Common myeloid progenitor, CD34-positive (primary cell): ENCODE measurements at regions not wholly inside any gene's neighbourhood (a gene's known extent, or its start where the extent isn't known, plus 50 kb on each side); places are given as distances from the start of the nearest gene placed in this dataset.

Experiments used
- CTCF ChIA-PET: fragments of 350-600 bp; sonication (Branson Sonifier 250); formaldehyde crosslinking; loops from one replicate; lab custom pipeline; 2021; ENCODE audit warnings: antibody characterized with exemption; lab: Charles Lee
- POLR2A ChIA-PET: fragments of 350-600 bp; sonication (Branson Sonifier 250); formaldehyde crosslinking; loops from one replicate; lab custom pipeline; 2021; ENCODE audit warnings: antibody characterized with exemption; lab: Charles Lee
- DNase-seq, 3 donors: peaks; one replicate each; pipeline versions ENCODE4 v3.0.0 to v3.0.0-alpha.2; 2013
- H3K27ac ChIP-seq, 2 experiments: 1 replicate in 1 of 2; 2 replicates in 1 of 2; pipeline ENCODE4 v1.7.0; 2013; ENCODE audit warnings: inconsistent platforms in 2 of 2, low read length in 2 of 2, mild to moderate bottlenecking in 2 of 2, low read depth in 1 of 2, moderate library complexity in 1 of 2; ENCODE audit not compliant: severe bottlenecking in 2 of 2, insufficient read depth in 1 of 2, poor library complexity in 1 of 2
- H3K27me3 ChIP-seq, 5 experiments: replicated peaks in 2 of 5; 1 replicate in 3 of 5; 2 replicates in 2 of 5; pipeline versions ENCODE4 v1.6.1 to v1.7.0; 2013; ENCODE audit warnings: low read length in 4 of 5, mild to moderate bottlenecking in 2 of 5, moderate library complexity in 2 of 5, inconsistent platforms in 1 of 5; ENCODE audit not compliant: insufficient read depth in 5 of 5, control insufficient read depth in 4 of 5
- H3K36me3 ChIP-seq, 4 experiments: 1 replicate in 2 of 4; 2 replicates in 2 of 4; pipeline versions ENCODE4 v1.6.1 to v1.7.0; 2013; ENCODE audit warnings: low read length in 3 of 4, control low read depth in 1 of 4, mild to moderate bottlenecking in 1 of 4; ENCODE audit not compliant: control insufficient read depth in 4 of 4, insufficient read depth in 4 of 4
- H3K4me1 ChIP-seq, 4 experiments: 1 replicate in 3 of 4; 2 replicates in 1 of 4; pipeline versions ENCODE4 v1.6.1 to v1.7.1; 2013; ENCODE audit warnings: low read length in 3 of 4, mild to moderate bottlenecking in 3 of 4, control low read depth in 1 of 4, inconsistent platforms in 1 of 4, moderate library complexity in 1 of 4; ENCODE audit not compliant: control insufficient read depth in 4 of 4, insufficient read depth in 4 of 4; ENCODE audit errors: control extremely low read depth in 1 of 4
- H3K4me3 ChIP-seq, 7 experiments: 1 replicate in 4 of 7; 2 replicates in 3 of 7; pipeline versions ENCODE4 v1.5.1 to v1.7.0; 2013; ENCODE audit warnings: mild to moderate bottlenecking in 7 of 7, low read length in 6 of 7, moderate library complexity in 6 of 7, inconsistent platforms in 2 of 7, low read depth in 2 of 7, control low read depth in 1 of 7; ENCODE audit not compliant: insufficient read depth in 4 of 7, control insufficient read depth in 1 of 7; ENCODE audit errors: extremely low read depth in 1 of 7
- H3K9me3 ChIP-seq, 5 experiments: 1 replicate in 4 of 5; 2 replicates in 1 of 5; pipeline versions ENCODE4 v1.6.1 to v1.7.1; 2013; ENCODE audit warnings: low read length in 4 of 5, mild to moderate bottlenecking in 2 of 5, inconsistent platforms in 1 of 5, low read depth in 1 of 5, moderate library complexity in 1 of 5; ENCODE audit not compliant: control insufficient read depth in 4 of 5, insufficient read depth in 2 of 5; ENCODE audit errors: control extremely low read depth in 1 of 5
- WGBS: methylation state at CpG from one replicate; pipeline ENCODE4 v1.1.5; 2013; ENCODE audit not compliant: insufficient coverage; 5-methylcytosine and 5-hydroxymethylcytosine counted together

DNA sequence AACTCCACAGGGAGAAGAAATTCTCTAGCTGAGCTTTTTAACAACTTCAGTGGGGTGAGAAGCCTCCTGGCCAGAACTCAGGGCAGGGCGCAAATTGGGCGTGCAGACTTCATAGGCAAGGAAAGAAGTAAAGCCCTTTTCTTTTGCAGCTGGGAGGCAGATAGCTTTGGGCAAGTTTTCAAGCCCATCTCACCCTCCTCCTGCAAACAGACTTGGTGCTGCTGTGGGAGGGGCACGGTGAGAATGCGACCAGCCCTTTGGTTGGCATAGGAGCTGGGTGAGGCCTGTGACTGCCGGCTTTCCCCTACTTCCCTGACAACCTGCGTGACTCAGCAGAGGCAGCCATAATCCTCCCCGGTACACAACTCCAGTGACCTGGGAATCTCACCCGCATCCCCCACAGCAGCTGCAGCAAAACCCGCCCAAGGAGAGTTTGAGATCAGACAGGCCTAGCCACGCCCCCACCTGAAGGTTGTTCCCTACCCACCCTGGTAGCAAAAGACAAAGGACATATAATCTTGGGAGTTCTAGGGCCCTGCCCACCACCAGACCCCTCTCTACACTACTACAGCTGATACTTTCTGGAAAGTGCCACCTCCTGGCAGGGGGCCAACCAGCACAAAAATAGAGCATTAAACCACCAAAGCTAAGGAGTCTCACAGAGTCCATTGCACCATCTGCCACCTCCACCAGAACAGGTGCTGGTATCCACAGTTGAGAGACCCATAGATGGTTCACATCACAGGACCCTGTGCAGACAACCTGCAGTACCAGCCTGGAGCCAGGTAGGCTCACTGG, 195.5 kb upstream of the CCL2 start:
- DNase-seq: no peak
- no peaks in the 10 kb centered on the region for H3K4me1 ChIP-seq
- H3K9me3 ChIP-seq: peaks cover 0 to 6% (median 3%) of the 10 kb centered on the region in 5 experiments
- 100% methylated on average over 6 of the region's 10 CpGs for WGBS
- ChIA-PET POLR2A (no interaction called here), CTCF (no interaction called here)
- H3K27ac ChIP-seq: no peak overlapping the region
- no peaks in the 10 kb centered on the region for H3K36me3 ChIP-seq
- H3K4me3 ChIP-seq: no peak overlapping the region
- H3K27me3 ChIP-seq: peaks cover 0 to 4% (median 3%) of the 10 kb centered on the region in 5 experiments

DNA sequence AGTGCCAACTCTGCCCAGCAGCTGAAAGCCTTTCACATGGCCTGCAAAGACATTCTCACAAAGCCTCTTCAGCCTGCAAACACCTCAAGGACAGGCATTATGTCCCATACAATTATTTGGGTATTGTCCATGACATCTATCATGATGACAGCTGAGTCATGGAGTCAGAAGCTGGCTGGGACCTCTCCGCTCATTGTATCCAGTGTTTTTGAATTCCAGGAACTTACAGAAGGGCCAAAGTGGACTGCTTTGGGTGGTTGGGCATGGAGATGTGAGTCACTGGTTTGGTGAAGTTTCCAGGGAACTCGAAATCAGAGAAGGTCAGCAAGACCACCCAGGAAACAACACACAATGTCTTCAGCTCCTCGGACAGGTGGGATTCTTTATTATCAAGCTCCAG, 188.6 kb upstream of the CCL2 start:
- CTCF ChIA-PET: no interaction called here
- WGBS: 91% methylated on average over 3 of the region's 3 CpGs
- Histone ChIP-seq H3K27ac (no peak overlapping the region), H3K4me3 (no peak overlapping the region), H3K4me1 (no peaks in the 10 kb centered on the region), H3K27me3 (peaks cover 0 to 1% (median 0%) of the 10 kb centered on the region in 5 experiments), H3K9me3 (no peaks in the 10 kb centered on the region), H3K36me3 (no peaks in the 10 kb centered on the region)
- DNase-seq: no peak
- POLR2A ChIA-PET: no interaction called here

DNA sequence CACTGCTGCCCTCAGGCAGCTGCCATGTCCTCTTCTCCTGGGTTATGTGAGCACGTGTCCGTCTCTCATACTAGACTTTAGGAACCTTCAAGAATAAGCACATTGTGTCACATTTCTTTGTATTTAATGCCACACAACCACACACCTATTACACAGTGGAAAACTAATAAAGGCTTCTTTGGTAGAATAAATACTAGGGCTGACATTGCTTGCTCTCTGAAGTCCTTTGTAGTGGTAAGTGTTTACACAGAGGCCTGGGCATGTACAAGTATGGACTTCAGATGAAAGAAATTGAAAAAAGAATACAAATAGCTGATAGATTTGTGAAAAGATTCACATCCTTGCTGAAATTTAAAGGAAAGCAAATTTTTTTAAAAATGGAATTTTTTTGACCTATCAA, 188.1 kb upstream of the CCL2 start:
- no peak overlapping the region for H3K27ac ChIP-seq
- CTCF ChIA-PET: no interaction called here
- no peak overlapping the region for H3K4me3 ChIP-seq
- POLR2A ChIA-PET: interaction anchor here (0.8 kb wide), 1 partner anchor 15 kb away, joined by 3 read pairs; no protein-coding TSS in a partner anchor
- peaks cover 0 to 1% (median 0%) of the 10 kb centered on the region in 5 experiments for H3K27me3 ChIP-seq
- H3K36me3 ChIP-seq: no peaks in the 10 kb centered on the region
- peaks cover 0 to 3% (median 0%) of the 10 kb centered on the region in 5 experiments for H3K9me3 ChIP-seq
- no peak for DNase-seq
- WGBS: no CpG with 5 or more reads among the region's 2 CpGs
- H3K4me1 ChIP-seq: no peaks in the 10 kb centered on the region

GRCh38 chr17:34068571-34068970, 186.5 kb upstream of the CCL2 start:
- CTCF ChIA-PET: interaction anchor here (1.5 kb wide), 1 partner anchor 76 kb away, joined by 3 read pairs; no protein-coding TSS in a partner anchor
- H3K4me3 ChIP-seq: no peak overlapping the region
- POLR2A ChIA-PET: no interaction called here
- no peak overlapping the region for H3K27ac ChIP-seq
- no peaks in the 10 kb centered on the region for H3K4me1 ChIP-seq
- DNase-seq: no peak
- WGBS: no CpG with 5 or more reads among the region's 1 CpG
- H3K9me3 ChIP-seq: peaks cover 0 to 5% (median 0%) of the 10 kb centered on the region in 5 experiments
- peaks cover 0 to 1% (median 0%) of the 10 kb centered on the region in 5 experiments for H3K27me3 ChIP-seq
- no peaks in the 10 kb centered on the region for H3K36me3 ChIP-seq

DNA sequence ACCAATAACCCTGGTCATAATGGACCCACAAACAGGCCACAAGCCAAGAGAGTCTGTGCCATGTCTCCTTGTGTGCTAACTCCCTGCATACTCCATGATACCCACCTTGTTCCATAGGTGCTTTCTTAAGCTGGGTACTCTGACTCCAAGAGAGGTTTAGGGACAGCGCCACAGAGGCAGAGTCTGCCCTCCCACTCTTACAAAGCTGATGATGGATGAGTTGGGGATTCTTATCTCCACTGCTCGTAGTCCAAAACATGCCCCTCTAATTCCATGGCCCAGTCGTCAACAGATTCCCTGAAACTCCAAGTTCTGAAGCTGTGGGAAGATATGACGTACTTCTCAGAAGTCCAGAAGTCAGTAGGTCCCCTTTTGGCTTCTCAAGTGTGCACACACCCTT, 184.4 kb upstream of the CCL2 start:
- H3K4me1 ChIP-seq: no peaks in the 10 kb centered on the region
- CTCF ChIA-PET: no interaction called here
- no peaks in the 10 kb centered on the region for H3K36me3 ChIP-seq
- H3K9me3 ChIP-seq: peaks cover 0 to 5% (median 0%) of the 10 kb centered on the region in 5 experiments
- POLR2A ChIA-PET: no interaction called here
- no peak for DNase-seq
- no peak overlapping the region for H3K4me3 ChIP-seq
- WGBS: 97% methylated on average over 4 of the region's 4 CpGs
- H3K27ac ChIP-seq: no peak overlapping the region
- peaks cover 0 to 1% (median 0%) of the 10 kb centered on the region in 5 experiments for H3K27me3 ChIP-seq

- 93% methylated on average over 11 of the region's 11 CpGs for WGBS
- no peak overlapping the region for H3K4me3 ChIP-seq
- no peak overlapping the region for H3K27ac ChIP-seq
- DNase-seq: no peak
- H3K36me3 ChIP-seq: no peaks in the 10 kb centered on the region
- no peaks in the 10 kb centered on the region for H3K4me1 ChIP-seq
- CTCF ChIA-PET: no interaction called here
- POLR2A ChIA-PET: no interaction called here
- H3K27me3 ChIP-seq: peaks cover 0 to 1% (median 0%) of the 10 kb centered on the region in 5 experiments
- H3K9me3 ChIP-seq: peaks cover 0 to 5% (median 0%) of the 10 kb centered on the region in 5 experiments
These were observed 183.1 kb upstream of the CCL2 start for GRCh38 chr17:34071886-34072420.

GRCh38 chr17:34075076-34075475, 180.0 kb upstream of the CCL2 start:
- peaks cover 0 to 6% (median 0%) of the 10 kb centered on the region in 5 experiments for H3K27me3 ChIP-seq
- H3K27ac ChIP-seq: no peak overlapping the region
- peaks cover 0 to 5% (median 0%) of the 10 kb centered on the region in 5 experiments for H3K9me3 ChIP-seq
- ChIA-PET POLR2A (no interaction called here), CTCF (interaction anchor here (0.6 to 1.1 kb wide), 4 partner anchors 53 to 124 kb away, joined by 3 to 4 read pairs (median 4); no protein-coding TSS in a partner anchor)
- no peaks in the 10 kb centered on the region for H3K36me3 ChIP-seq
- 100% methylated on average over 5 of the region's 5 CpGs for WGBS
- DNase-seq: no peak
- H3K4me3 ChIP-seq: no peak overlapping the region
- H3K4me1 ChIP-seq: no peaks in the 10 kb centered on the region
